GM12873 (cell line): ENCODE measurements at regions not wholly inside any gene's neighbourhood (a gene's known extent, or its start where the extent isn't known, plus 50 kb on each side); places are given as distances from the start of the nearest gene placed in this dataset.

Experiments
- CTCF ChIP-seq: IDR thresholded peaks from 2 replicates; pipeline ENCODE4 v1.5.1; 2012; ENCODE audit warnings: low read depth, mild to moderate bottlenecking, moderate library complexity, low read length, control low read depth; ENCODE audit not compliant: insufficient read depth; ENCODE audit errors: missing control alignments

- no peak for TF ChIP-seq CTCF
Observed at GRCh38 chr16:85350146-85350728, 238.0 kb upstream of the CIBAR2 start.

DNA sequence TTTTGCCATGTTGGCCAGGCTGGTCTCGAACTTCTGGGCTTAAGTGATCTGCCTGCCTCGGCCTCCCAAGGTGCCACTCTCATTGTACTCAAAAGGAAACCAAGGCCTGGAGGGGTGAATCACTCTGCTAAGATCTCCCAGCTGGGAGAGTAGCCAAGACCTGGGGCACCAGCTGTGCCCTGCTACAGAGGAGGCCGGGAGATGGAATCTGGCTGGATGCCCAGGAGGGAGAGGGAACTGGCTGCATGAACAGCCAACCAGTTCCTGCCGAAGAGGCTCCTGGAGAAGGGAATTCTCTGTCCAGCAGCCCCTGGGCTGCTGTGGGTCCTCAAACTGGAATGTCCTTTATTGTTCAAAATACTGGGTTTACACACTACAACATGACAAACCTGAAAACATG, 238.7 kb upstream of the CIBAR2 start:
- no peak for TF ChIP-seq CTCF

DNA sequence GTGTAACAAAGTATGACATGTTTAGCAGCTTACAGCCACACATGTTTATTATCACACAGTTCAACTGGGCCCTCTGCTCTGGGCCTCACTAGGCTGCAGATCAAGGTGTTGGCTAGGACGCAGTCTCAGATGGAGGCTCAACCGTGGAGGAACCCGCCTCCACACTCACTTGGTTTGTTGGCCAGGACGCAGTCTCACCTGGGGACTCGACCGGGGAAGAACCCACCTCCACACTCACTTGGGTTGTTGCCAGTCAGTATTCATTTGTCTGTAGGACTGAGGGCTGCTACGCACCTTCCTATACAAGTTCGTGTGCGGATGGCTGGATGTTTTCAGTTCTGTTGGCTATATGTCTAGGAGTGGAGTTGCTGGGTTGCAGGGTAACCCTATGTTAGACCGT, 240.7 kb upstream of the CIBAR2 start:
- no peak for TF ChIP-seq CTCF

GRCh38 chr16:85353839-85354685, 241.8 kb upstream of the CIBAR2 start:
- no peak for TF ChIP-seq CTCF

- TF ChIP-seq CTCF: no peak
Observed at GRCh38 chr16:85354686-85355514, 242.6 kb upstream of the CIBAR2 start.

DNA sequence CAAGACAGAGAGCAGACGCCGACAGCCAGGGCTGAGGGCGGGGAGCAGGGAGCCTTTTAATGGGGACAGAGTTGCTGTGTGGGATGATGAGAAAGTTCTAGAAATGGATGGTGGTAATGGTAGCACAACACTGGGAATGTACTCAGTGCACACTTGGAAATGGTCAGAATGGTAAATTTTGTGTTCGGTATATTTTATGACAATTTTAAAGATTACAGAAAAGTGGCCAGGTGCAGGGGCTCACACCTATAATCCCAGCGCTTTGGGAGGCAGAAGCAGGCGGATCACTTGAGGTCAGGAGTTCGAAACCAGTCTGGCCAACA, 243.2 kb upstream of the CIBAR2 start:
- TF ChIP-seq CTCF: no peak

- no peak for TF ChIP-seq CTCF
Observed at GRCh38 chr16:85356157-85356556, 243.9 kb upstream of the CIBAR2 start.
